Kidney epithelial cell (primary cell): ENCODE measurements at regions not wholly inside any gene's neighbourhood (a gene's known extent, or its start where the extent isn't known, plus 50 kb on each side); places are given as distances from the start of the nearest gene placed in this dataset.

Source experiments
- DNase-seq: peaks from one replicate; pipeline ENCODE4 v3.0.0-alpha.2; 2010; ENCODE audit warnings: low read depth
- H3K27me3 ChIP-seq: 2 replicates; pipeline ENCODE4 v1.6.0; 2011; ENCODE audit warnings: low read length; ENCODE audit not compliant: control insufficient read depth, insufficient read depth
- H3K36me3 ChIP-seq: 2 replicates; pipeline ENCODE4 v1.5.1; 2011; ENCODE audit warnings: low read length; ENCODE audit not compliant: control insufficient read depth, insufficient read depth
- H3K4me3 ChIP-seq: 2 replicates; pipeline ENCODE4 v1.5.1; 2011; ENCODE audit warnings: low read depth, mild to moderate bottlenecking, control low read depth, low read length
- TF ChIP-seq, protein P1 (sequence below): IDR thresholded peaks from 2 replicates; pipeline ENCODE4 v1.5.1; 2011; ENCODE audit warnings: mild to moderate bottlenecking, moderate library complexity, low read length, control low read depth, inconsistent platforms; ENCODE audit not compliant: insufficient read depth, poor library complexity, severe bottlenecking

DNA sequence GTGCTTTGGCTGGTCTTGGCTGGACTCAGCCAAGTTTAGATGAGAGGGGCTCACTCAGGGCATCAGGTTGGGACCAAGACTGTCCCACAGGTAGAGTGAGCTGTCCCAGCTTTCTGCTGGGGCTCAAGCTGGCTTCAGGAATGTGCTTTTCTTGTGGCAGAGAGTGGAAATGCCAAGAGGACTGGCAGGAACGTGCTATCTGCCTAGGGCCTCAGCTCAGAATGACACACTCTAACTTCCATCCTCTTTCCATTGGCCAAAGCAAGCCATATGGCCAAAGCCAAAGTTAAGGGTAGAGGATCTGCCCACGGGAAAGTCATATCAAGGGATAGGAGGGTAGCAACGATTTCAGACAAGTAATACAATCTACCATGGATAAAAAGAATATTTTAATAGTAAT, 178.8 kb downstream of the ABHD5 start:
- Histone ChIP-seq H3K4me3 (no peak overlapping the region), H3K27me3 (no peaks in the 10 kb centered on the region), H3K36me3 (no peaks in the 10 kb centered on the region)
- DNase-seq, result no peak
- TF ChIP-seq, protein P1, sequence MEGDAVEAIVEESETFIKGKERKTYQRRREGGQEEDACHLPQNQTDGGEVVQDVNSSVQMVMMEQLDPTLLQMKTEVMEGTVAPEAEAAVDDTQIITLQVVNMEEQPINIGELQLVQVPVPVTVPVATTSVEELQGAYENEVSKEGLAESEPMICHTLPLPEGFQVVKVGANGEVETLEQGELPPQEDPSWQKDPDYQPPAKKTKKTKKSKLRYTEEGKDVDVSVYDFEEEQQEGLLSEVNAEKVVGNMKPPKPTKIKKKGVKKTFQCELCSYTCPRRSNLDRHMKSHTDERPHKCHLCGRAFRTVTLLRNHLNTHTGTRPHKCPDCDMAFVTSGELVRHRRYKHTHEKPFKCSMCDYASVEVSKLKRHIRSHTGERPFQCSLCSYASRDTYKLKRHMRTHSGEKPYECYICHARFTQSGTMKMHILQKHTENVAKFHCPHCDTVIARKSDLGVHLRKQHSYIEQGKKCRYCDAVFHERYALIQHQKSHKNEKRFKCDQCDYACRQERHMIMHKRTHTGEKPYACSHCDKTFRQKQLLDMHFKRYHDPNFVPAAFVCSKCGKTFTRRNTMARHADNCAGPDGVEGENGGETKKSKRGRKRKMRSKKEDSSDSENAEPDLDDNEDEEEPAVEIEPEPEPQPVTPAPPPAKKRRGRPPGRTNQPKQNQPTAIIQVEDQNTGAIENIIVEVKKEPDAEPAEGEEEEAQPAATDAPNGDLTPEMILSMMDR, result no peak

DNA sequence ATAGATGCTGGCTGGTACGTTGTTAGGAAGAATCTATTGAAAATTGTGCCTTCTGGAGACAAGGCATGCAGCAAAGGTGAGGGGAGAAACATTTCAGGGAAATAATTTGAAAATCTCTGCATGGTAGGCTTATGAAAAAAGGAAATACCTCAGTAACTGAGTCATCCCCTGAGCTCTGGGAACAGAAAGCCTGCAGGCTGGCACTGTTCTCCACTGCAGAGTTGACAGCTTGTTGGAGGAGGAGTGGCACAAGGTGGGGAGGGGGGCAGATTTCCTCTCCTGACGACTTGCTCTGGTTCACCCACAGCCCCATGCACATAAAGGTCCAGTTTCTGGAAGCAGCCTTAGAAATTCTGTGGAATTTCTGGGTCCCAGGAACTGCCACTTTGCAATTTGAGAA, 179.4 kb downstream of the ABHD5 start:
- DNase-seq, result peak; percentile 67

DNA sequence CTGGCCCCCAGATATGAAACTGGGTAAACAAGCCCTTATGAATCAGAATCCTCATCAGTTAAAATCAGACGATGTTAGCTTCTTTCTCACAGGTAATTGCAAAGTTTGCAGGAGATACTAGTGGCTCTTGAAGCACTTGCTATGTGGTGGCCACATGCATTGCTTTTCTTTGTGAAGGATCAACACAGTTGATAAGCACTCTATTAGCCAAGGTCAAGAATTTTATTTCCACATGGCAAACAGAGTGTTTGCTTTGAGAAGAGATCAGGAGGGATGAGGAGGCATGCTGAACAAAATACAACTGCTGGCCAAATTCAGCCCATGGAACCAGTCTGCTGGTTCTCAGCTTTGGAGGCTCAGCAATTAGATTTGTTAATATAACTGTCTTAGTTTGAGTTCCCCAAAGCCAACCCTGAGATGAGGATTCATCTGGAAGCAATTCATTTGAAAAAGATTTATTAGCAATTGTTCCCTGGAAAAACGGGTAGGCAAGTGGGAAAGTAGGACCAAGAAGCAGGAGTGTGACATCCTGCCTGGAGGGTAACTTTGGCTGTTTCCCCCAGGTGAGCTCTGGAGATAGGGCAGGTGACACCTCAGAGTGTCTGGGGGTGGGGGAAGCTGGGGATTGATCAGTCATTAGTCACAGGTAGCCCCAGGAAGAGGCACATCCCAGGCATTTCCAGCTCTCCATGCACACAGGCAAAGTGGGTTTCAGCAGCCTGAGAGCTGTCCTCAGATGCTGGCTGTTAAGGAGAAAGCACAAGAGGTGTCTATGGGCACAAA, 180.3 kb downstream of the ABHD5 start:
- DNase-seq, result no peak
- Histone ChIP-seq H3K27me3 (no peaks in the 10 kb centered on the region), H3K36me3 (no peaks in the 10 kb centered on the region), H3K4me3 (no peak overlapping the region)
- TF ChIP-seq, protein P1, result no peak

More for the DNA sequence above, 179.4 kb downstream of the ABHD5 start:
- TF ChIP-seq, protein P1, result no peak
- no peaks in the 10 kb centered on the region for H3K27me3 ChIP-seq
- H3K4me3 ChIP-seq, result no peak overlapping the region
- H3K36me3 ChIP-seq, result no peaks in the 10 kb centered on the region

DNA sequence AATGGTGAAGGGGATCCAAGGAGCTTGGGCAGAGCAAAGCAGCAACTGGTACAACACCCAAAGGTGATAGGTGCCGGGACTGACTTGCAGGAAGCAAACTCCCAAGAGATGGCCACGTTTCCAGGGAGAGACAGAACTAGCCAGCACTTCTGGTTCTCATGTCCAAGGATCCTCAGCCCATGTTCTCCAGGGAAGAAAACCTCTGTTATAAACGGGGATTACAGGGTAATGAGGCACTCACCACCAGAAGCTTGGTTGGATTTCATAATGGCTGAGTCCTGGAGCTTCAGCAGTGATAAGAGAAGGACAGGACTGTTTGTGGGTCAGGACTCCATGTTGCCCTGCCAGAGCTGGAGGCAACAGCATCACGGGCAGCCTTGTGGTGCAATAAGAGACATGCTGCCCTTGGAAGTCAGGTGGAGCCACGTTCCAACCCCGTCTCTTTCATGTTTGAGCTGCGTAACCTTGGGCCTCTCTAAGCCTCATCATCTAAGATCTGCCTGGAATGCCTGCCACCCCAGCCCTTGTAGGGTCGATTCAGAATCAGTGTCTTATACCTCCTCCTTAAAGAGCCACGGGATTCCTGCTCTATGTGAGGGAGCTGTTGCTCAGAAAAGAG, 181.0 kb downstream of the ABHD5 start:
- Histone ChIP-seq H3K4me3 (no peak overlapping the region), H3K36me3 (no peaks in the 10 kb centered on the region), H3K27me3 (no peaks in the 10 kb centered on the region)
- DNase-seq, result no peak
- TF ChIP-seq, protein P1, result no peak

DNA sequence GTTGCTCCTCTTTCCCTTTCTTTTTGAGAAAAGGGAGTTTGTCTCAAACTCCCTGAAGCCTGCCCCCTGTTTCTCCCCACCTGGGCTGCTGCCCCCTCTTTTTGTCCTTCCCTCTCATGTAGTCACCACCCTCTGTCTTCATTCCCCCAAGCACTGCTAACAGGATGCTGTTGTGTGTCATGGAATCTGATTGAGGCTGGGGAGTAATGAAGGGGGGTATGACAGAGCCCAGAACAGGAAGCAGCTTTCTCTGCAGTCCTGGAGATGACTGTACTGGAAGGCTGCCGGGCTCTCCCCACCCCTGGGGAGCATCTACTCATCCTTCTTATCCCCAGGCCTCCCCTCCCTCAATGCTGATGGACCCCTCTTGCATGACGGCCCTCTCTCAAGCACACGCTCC, 181.6 kb downstream of the ABHD5 start:
- no peaks in the 10 kb centered on the region for H3K36me3 ChIP-seq
- TF ChIP-seq, protein P1, result no peak
- H3K27me3 ChIP-seq, result no peaks in the 10 kb centered on the region
- H3K4me3 ChIP-seq, result no peak overlapping the region
- peak; percentile 74 for DNase-seq
